Osteocyte (in vitro differentiated cells): ENCODE measurements at regions not wholly inside any gene's neighbourhood (a gene's known extent, or its start where the extent isn't known, plus 50 kb on each side); places are given as distances from the start of the nearest gene placed in this dataset.

Experiments used
- DNase-seq: peaks from one replicate; pipeline ENCODE4 v3.0.0; 2021; ENCODE audit warnings: mixed read lengths; ENCODE audit not compliant: unreplicated experiment; ENCODE audit errors: extremely low spot score
- H3K27ac Mint-ChIP-seq: one replicate; pipeline ENCODE4 v1.8.0; 2021; ENCODE audit warnings: mild to moderate bottlenecking, mixed read lengths; ENCODE audit not compliant: unreplicated experiment
- H3K27me3 Mint-ChIP-seq: one replicate; pipeline ENCODE4 v1.8.0; 2021; ENCODE audit warnings: mixed read lengths; ENCODE audit not compliant: unreplicated experiment
- H3K36me3 Mint-ChIP-seq: one replicate; pipeline ENCODE4 v1.8.0; 2021; ENCODE audit warnings: mixed read lengths; ENCODE audit not compliant: unreplicated experiment
- H3K4me1 Mint-ChIP-seq: one replicate; pipeline ENCODE4 v1.8.0; 2021; ENCODE audit warnings: mixed read lengths; ENCODE audit not compliant: unreplicated experiment
- H3K4me3 Mint-ChIP-seq: one replicate; pipeline ENCODE4 v1.8.0; 2021; ENCODE audit warnings: mild to moderate bottlenecking, moderate library complexity, mixed read lengths; ENCODE audit not compliant: unreplicated experiment
- H3K9me3 Mint-ChIP-seq: one replicate; pipeline ENCODE4 v1.8.0; 2021; ENCODE audit warnings: mixed read lengths; ENCODE audit not compliant: unreplicated experiment
- TF ChIP-seq, protein P1 (sequence below): fragments of 200-600 bp; sonication (generic); IDR thresholded peaks from 2 replicates; pipeline ENCODE4 v1.5.0; 2021; ENCODE audit warnings: antibody characterized with exemption, mild to moderate bottlenecking, moderate library complexity

GRCh38 chr4:62914758-62915157 lies 1494.5 kb downstream of the TECRL start:
- H3K27me3 Mint-ChIP-seq: peaks cover 4% of the 10 kb centered on the region
- H3K4me3 Mint-ChIP-seq: no peak overlapping the region
- H3K27ac Mint-ChIP-seq: no peak overlapping the region
- DNase-seq: no peak
- H3K9me3 Mint-ChIP-seq: no peaks in the 10 kb centered on the region
- no peaks in the 10 kb centered on the region for H3K36me3 Mint-ChIP-seq
- H3K4me1 Mint-ChIP-seq: no peaks in the 10 kb centered on the region
- TF ChIP-seq, protein P1, sequence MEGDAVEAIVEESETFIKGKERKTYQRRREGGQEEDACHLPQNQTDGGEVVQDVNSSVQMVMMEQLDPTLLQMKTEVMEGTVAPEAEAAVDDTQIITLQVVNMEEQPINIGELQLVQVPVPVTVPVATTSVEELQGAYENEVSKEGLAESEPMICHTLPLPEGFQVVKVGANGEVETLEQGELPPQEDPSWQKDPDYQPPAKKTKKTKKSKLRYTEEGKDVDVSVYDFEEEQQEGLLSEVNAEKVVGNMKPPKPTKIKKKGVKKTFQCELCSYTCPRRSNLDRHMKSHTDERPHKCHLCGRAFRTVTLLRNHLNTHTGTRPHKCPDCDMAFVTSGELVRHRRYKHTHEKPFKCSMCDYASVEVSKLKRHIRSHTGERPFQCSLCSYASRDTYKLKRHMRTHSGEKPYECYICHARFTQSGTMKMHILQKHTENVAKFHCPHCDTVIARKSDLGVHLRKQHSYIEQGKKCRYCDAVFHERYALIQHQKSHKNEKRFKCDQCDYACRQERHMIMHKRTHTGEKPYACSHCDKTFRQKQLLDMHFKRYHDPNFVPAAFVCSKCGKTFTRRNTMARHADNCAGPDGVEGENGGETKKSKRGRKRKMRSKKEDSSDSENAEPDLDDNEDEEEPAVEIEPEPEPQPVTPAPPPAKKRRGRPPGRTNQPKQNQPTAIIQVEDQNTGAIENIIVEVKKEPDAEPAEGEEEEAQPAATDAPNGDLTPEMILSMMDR: no peak

DNA sequence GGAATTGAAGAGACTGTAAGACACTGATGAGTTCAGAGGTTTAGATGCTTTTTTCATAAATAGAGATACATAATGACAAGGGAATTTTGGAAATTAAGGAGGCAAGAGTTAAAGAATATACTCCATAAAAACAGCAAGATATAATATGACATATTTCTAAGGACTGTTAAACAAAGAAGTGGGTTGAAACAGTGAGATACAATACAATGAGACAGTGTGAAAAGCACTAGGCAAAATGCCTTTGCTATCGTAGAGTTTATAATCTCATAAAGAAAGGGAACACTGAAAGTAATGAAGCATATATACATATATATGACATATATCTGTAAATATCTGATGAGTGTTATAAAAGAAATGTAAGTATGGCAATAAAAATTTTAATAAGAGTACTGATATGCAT lies 1496.2 kb downstream of the TECRL start:
- Mint-ChIP-seq H3K9me3 (no peaks in the 10 kb centered on the region), H3K27ac (no peak overlapping the region), H3K4me3 (no peak overlapping the region), H3K36me3 (no peaks in the 10 kb centered on the region), H3K27me3 (peaks cover 4% of the 10 kb centered on the region), H3K4me1 (no peaks in the 10 kb centered on the region)
- DNase-seq: no peak
- TF ChIP-seq, protein P1: no peak

DNA sequence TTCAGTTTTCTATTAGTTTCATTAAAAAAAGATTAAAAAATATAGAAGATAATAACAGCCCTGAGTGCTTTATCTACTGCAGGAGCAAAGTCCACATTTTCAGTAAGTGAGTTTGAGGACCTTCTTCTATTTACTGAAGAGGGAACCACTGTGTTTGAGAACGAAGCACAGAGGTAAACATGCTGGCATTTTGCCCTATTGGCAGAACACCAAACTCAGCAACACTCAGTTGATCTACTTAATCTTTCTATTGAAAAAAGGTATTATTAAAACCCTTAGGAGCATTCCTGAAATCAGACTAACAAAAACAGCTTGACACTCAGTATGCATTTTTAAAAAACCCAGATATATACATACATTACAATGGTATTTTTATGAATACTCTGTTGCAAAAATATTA lies 1496.7 kb downstream of the TECRL start:
- H3K27ac Mint-ChIP-seq: no peak overlapping the region
- DNase-seq: no peak
- H3K4me1 Mint-ChIP-seq: no peaks in the 10 kb centered on the region
- H3K9me3 Mint-ChIP-seq: no peaks in the 10 kb centered on the region
- TF ChIP-seq, protein P1: no peak
- no peaks in the 10 kb centered on the region for H3K36me3 Mint-ChIP-seq
- H3K4me3 Mint-ChIP-seq: no peak overlapping the region
- H3K27me3 Mint-ChIP-seq: peaks cover 4% of the 10 kb centered on the region

GRCh38 chr4:62909238-62909637 lies 1500.0 kb downstream of the TECRL start:
- Mint-ChIP-seq H3K4me3 (no peak overlapping the region), H3K27ac (no peak overlapping the region), H3K4me1 (no peaks in the 10 kb centered on the region), H3K27me3 (peaks cover 15% of the 10 kb centered on the region), H3K36me3 (no peaks in the 10 kb centered on the region), H3K9me3 (no peaks in the 10 kb centered on the region)
- no peak for DNase-seq
- TF ChIP-seq, protein P1: no peak

GRCh38 chr4:62901101-62901500 lies 1508.1 kb downstream of the TECRL start:
- no peak for DNase-seq
- Mint-ChIP-seq H3K9me3 (no peaks in the 10 kb centered on the region), H3K27ac (no peak overlapping the region), H3K27me3 (peaks cover 24% of the 10 kb centered on the region), H3K4me1 (no peaks in the 10 kb centered on the region), H3K4me3 (no peak overlapping the region), H3K36me3 (no peaks in the 10 kb centered on the region)
- TF ChIP-seq, protein P1: no peak
